Kidney tubule cell (primary cell): ENCODE measurements at regions not wholly inside any gene's neighbourhood (a gene's known extent, or its start where the extent isn't known, plus 50 kb on each side); places are given as distances from the start of the nearest gene placed in this dataset.
"Not testable (repeated sequence)": the region's sequence is repeated elsewhere in the genome, so short reads cannot be mapped to it uniquely, and the experiment has no call there.

Experiments
- DNase-seq: peaks from one replicate; pipeline ENCODE4 v3.0.0-alpha.2; 2018; ENCODE audit warnings: low spot score

DNA sequence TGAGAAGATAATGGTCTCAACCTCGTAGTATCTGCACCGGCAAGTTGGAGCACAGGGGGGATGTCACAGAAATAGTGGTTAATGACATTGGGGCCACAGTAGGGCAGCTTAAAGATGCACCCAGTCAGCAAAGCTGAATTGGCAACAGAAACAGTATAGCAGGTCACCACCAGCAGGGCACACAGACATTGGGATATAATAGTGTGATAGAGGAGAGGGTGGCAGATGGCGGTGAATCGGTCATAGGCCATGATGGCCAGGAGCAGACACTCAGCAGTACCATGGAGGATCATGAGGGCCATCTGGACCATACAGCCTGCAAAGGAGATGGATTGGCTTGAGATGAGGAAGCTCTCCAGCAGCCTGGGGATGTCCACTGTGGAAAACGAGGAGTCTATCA lies 106.0 kb upstream of the OR9Q1 start:
- DNase-seq: no peak

DNA sequence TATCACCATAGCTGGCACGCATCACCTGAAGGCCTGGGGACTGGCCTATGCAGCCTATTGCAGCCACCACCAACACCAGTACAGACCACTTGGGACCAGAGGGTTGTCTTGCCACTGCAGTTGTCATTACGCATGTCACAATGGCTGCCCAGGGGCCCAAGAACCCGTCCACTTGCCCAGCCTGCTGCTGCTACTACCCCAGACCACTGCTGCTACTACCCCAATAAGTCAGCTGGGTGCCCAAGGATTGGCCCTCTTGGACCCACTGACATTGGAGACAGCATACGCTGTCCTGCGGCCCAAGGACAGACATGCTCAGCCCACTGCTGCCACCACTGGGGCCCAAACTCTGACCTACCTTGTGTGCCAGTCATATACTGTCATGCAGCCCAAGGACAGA lies 102.7 kb upstream of the OR9Q1 start:
- no peak for DNase-seq

DNA sequence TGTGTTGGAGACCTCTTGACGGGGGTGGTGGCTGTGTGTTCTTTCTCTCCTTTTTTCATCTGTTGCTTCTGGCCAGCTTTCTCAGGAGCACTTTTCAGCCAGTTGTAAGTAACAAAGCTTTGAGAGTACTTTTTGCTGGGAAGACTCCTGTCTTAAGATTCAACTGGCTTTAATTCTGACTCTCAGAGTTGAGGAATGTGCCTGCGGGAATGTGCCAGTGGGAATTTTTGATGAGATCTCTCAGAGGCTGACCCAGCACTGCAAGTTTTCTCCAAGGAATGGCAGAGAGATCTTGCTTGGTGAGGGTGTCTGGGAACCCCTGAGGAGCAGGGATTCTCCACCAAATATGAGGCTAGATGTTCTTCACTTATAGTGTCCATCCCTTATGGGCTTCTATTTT lies 91.6 kb upstream of the OR9Q1 start:
- no peak for DNase-seq

DNA sequence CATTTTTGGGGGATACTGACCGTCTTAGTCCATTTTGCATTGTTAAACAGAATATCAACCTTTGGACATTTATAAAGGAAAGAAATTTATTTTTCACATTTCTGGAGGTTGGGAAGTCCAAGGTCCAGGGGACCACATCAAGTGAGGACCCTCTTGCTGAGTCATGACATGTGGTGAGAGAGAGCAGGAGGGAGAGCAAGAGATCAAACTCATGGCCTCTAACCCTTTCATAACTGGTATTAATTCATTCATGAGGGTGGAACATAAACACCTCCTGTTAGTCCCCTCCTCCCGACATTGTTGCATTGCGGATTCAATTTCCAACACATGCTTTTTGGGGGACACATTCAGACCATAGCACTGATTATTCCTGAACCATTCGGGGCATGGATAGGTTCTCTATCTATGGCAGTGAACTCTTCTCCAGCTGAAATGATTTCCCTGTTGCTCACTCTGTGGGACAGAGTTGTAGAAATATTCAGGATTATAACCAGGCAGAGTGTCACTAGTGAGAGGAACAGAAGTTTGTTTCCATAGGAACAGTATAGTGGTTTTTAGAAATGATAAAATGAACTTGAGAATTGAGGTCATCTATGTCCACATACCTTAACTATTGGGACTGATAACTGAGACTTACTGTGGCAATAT lies 88.2 kb upstream of the OR9Q1 start:
- no peak for DNase-seq

DNA sequence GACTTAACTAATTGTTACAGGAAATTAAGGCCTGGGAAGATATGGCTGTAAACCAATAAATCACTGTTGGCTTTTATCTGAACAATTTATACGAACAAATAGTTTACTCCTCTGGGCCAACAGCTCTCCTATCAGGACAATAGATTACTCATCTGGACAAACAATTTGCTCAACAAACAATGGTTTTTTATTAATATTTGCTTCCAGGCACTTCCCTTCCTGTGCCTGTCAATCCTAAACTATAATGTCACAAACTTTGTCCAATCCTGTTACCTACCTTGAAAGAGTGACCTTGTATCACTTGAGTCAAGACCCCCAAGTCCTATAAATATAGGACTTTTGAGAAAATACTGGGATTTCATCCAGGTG lies 87.6 kb upstream of the OR9Q1 start:
- no peak for DNase-seq

DNA sequence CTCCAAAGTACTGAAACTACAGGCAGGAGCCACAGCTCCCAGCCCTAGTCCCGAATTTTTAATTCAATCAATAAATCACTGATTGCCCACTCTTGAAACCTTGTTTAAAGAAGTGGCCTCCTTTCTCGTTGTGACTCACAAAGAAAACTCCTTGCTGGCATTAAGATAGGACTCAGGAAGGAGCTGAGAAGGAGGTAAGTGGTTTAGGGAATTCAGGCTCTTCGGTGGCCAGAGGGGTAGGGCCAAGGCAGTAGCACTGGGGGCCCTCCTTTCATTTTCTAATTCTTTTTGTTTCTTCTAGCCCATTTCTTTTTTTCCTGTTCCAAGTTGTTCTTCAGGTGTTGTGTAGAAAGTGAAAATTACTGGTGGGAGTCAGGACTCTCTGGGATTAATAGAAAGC lies 86.2 kb upstream of the OR9Q1 start:
- no peak for DNase-seq

DNA sequence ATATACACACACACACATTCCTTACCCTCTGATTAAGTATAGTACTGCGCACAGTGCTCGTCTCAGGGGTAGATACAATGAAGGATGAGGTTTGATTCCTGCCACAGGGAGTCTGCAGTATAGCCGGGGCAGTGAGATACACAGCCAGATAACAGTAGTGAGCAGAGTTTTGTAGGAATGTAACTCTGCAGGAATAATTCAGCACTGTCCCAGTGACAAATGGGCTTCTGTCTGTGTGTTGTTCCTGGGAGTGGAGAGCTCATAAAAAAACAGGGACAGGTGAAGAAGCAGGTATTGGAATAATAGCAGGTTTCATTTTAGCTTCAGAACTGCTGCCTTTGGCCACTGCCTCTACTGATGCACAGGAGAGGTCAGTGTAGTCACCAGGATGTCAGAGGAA lies 85.3 kb upstream of the OR9Q1 start:
- no peak for DNase-seq

DNA sequence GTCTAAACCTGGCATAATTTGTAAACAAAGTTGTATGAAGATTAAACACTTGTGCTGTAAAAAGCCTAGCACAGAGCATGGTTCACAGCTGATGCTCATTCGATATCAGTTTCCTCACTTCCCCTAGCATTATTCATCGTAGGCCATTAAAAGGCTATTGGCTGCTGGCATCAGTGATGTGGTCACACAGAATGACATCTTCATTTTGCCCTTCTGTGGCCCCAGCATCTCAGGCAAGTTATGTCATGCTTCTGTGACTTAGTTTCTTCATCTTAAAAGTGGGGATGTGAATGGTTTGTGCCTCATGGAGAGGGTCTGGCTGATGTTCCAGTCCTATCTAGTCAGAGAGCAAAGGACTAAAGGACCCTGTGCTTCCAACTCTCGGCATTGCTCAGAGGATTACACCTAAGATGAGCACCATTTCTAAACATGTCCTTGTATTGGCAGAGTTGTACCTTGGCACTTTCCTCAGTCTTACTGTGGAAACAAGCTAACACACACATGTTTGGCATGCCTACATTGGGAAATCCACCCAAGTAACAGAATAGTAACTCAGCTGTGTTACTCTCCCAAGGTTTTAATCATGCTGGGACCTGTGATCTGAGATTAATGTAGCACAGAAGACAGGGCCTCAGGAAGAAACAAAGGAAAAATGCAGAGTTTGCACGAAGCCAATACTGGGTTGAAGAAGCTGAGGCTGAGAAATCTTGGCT lies 83.5 kb upstream of the OR9Q1 start:
- DNase-seq: no peak

DNA sequence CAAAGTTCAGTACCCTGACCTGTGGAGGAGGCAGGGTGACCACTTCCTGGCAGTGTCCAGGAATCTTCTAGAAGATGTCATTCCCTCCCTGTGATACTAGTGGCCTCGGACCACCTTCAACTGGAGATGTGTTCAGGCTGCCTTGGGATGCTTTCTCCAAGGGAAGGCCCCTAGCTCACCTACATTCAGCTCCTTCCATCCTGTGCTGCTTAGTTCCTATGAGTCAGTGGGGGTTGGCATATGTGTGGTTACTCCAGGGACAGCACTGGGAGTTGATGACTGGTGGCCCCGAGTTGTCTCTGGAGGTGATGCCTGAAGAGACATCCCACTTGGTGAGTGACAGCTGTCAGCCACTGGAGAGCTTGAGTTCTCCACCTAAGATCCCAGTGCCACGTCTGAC lies 81.8 kb upstream of the OR9Q1 start:
- DNase-seq: peak; percentile 6

DNA sequence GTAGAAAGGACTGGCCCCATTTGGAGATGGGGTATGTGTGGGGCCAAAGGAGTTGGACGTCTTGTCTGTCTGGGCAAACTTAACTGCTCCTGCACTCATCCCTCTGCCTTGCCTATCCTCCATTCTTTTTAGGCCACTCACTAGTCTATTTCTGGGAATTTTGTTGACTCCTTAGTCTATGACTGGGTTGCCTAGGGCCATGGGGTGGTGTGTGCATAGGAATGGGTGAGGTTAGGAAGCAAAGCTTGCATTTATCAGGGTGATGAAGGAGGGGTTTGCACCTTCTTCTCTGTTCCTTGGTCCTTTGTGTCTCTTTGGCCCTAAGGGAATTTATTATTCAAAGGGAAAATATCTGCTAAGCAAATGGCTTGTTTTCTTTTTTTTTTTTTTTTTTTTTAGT lies 80.9 kb upstream of the OR9Q1 start:
- no peak for DNase-seq

DNA sequence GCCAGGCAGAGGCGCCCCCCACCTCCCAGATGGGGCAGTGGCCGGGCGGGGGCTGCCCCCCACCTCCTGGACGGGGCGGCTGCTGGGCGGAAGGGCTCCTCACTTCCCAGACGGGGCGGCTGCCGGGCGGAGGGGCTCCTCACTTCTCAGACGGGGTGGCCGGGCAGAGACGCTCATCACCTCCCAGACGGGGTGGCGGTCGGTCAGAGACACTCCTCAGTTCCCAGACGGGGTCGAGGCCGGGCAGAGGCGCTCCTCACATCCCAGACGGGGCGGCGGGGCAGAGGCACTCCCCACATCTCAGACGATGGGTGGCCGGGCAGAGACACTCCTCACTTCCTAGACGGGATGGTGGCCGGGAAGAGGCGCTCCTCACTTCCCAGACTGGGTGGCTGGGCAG lies 79.9 kb upstream of the OR9Q1 start:
- DNase-seq: not testable (repeated sequence)

DNA sequence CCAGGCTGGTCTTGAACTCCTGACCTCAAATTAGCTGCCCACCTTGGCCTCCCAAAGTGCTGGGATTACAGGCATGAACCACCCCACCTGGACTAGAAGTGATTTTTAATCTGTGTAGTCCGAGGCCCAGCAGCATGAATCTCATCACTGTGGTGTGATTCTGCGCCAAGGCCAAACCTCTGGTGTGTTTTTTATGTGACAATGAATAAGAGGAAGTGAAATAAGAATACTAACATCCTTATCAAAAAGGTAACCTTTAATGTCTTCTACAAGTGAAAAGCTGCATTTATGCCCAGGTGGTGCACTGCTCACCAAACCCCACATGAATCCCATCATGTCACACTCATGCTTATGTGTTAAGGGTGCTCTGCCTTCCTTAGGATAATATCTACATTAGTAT lies 77.1 kb upstream of the OR9Q1 start:
- DNase-seq: no peak

DNA sequence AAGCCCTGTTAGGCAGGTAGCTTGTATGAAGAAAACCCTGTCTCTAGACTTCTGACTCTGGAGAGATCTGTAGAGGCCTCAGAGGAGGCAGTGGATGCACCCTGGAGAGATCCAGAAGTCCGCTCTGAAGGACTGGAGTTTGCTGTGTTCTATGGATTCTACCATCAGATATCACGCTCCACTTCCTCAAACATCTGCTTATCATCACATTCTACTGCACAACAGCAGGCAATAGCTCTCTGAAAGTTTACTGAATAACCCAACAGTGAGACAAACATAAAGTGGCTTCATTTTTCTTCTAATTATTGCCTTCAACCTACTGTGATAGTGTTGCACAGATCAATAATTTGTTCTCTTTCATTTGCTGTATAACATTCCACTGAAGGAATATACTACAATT lies 59.0 kb upstream of the OR9Q1 start:
- DNase-seq: no peak

DNA sequence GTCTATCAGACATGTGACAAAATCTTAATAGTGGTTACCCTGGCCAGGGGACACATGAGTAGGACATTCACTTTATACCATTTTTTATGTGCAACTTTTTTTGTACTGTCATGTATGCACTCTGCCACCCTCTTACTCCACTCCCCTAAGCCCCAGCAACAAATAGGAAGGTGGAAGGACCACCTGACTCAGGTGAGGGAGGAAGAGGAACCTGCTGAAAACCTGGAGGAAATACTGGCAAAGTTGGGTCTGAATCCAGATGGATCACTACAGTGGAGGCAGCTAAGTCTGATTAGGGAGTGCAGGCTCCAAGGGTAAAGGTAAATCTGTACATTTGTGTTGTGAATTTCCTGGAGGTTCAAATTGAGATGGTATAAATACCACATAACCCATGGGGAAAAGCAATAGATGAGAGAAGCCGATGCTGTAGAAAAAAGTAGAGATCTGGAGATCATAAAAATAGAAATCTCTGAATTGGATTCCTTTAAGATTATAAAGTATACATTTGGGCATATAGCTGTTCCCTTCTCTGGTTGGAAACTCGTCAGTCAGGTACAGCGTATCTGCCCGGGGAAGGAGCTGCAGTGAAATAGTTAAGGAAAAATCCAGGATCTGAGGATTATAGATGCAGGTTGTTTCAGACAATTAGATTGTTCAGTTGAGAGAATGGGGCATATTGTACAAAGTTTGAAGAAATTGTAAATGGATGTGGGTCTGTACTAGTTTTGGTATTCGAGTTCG lies 52.2 kb upstream of the OR9Q1 start:
- DNase-seq: no peak

DNA sequence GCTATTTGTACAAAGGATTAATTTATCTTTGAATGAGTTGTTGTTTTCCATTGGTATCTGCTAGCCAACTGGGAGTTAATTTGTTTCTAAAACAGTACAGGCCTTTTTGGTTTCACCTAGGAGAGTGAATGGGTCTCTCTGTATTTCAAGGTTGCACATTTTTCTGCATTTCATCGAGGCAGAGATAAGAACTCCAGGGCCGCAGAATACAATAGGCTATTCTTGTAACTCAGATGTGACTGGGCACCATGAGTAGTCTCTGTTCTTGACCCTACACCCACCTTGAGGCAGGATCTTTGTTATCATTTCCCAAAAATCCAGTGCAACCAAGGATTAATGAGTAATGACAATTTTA lies 51.7 kb upstream of the OR9Q1 start:
- no peak for DNase-seq
